Mucosa of gallbladder (tissue), 1 donor: ENCODE measurements at regions not wholly inside any gene's neighbourhood (a gene's known extent, or its start where the extent isn't known, plus 50 kb on each side); places are given as distances from the start of the nearest gene placed in this dataset.
"Not testable (repeated sequence)": the region's sequence is repeated elsewhere in the genome, so short reads cannot be mapped to it uniquely, and the experiment has no call there.

Experiments
- DNase-seq: peaks from one replicate; pipeline ENCODE4 v3.0.0-alpha.2; 2020; ENCODE audit warnings: low spot score
- donor health status: DM: no; HTN: no; CAD: no.

GRCh38 chr13:65159803-65160202 is 2070.3 kb downstream of the PCDH9 start:
- no peak for DNase-seq

- DNase-seq: no peak
Measured at GRCh38 chr13:65155861-65156260, 2074.3 kb downstream of the PCDH9 start.

- no peak for DNase-seq
Measured at GRCh38 chr13:65154661-65155447, 2075.3 kb downstream of the PCDH9 start.

GRCh38 chr13:65149687-65150086 is 2080.4 kb downstream of the PCDH9 start:
- no peak for DNase-seq

- DNase-seq: no peak
Measured at GRCh38 chr13:65143920-65144319, 2086.2 kb downstream of the PCDH9 start.

- no peak for DNase-seq
Measured at GRCh38 chr13:65133094-65133493, 2097.0 kb downstream of the PCDH9 start.

- no peak for DNase-seq
Measured at GRCh38 chr13:65125236-65125635, 2104.9 kb downstream of the PCDH9 start.

GRCh38 chr13:65112531-65112941 is 2117.6 kb downstream of the PCDH9 start:
- DNase-seq: no peak

- DNase-seq: no peak
Measured at GRCh38 chr13:65112123-65112522, 2118.0 kb downstream of the PCDH9 start.

GRCh38 chr13:65111223-65111622 is 2118.9 kb downstream of the PCDH9 start:
- no peak for DNase-seq

- DNase-seq: not testable (repeated sequence)
Measured at GRCh38 chr13:65104436-65104835, 2125.7 kb downstream of the PCDH9 start.

- DNase-seq: no peak
Measured at GRCh38 chr13:65103351-65103750, 2126.8 kb downstream of the PCDH9 start.

- no peak for DNase-seq
Measured at GRCh38 chr13:65095161-65096082, 2134.7 kb downstream of the PCDH9 start.

- no peak for DNase-seq
Measured at GRCh38 chr13:65093357-65093756, 2136.8 kb downstream of the PCDH9 start.

- DNase-seq: no peak
Measured at GRCh38 chr13:65091031-65091430, 2139.1 kb downstream of the PCDH9 start.

GRCh38 chr13:65090186-65090585 is 2139.9 kb downstream of the PCDH9 start:
- no peak for DNase-seq

- no peak for DNase-seq
Measured at GRCh38 chr13:65088906-65089305, 2141.2 kb downstream of the PCDH9 start.

GRCh38 chr13:65085977-65086376 is 2144.2 kb downstream of the PCDH9 start:
- no peak for DNase-seq

- DNase-seq: no peak
Measured at GRCh38 chr13:65074248-65074647, 2155.9 kb downstream of the PCDH9 start.

GRCh38 chr13:65064967-65065366 is 2165.2 kb downstream of the PCDH9 start:
- DNase-seq: no peak

GRCh38 chr13:65063753-65064152 is 2166.4 kb downstream of the PCDH9 start:
- no peak for DNase-seq

GRCh38 chr13:65057986-65058385 is 2172.2 kb downstream of the PCDH9 start:
- no peak for DNase-seq

GRCh38 chr13:65054277-65054676 is 2175.9 kb downstream of the PCDH9 start:
- DNase-seq: no peak
